Naive thymus-derived CD8-positive, alpha-beta T cell (primary cell): ENCODE measurements at regions not wholly inside any gene's neighbourhood (a gene's known extent, or its start where the extent isn't known, plus 50 kb on each side); places are given as distances from the start of the nearest gene placed in this dataset.

Experiments
- ATAC-seq, 2 donors: fragments of 150-1000 bp; cut with Tn5 transposase in 1 of 2; sonication (Bioruptor Pico), chemical (Tn5 transposase) in 1 of 2; 1 replicate in 1 of 2; 2 replicates in 1 of 2; pipeline ENCODE4 v1.10.0; 2021; ENCODE audit warnings: mild to moderate bottlenecking in 2 of 2, moderate library complexity in 2 of 2
- POLR2A ChIA-PET: fragments of 350-600 bp; sonication (Branson Sonifier 250); formaldehyde crosslinking; loops from one replicate; lab custom pipeline; 2021; ENCODE audit warnings: antibody characterized with exemption; lab: Charles Lee
- DNase-seq, 10 donors: peaks; one replicate each; pipeline versions ENCODE4 v3.0.0 to v3.0.0-alpha.2; 2020 to 2022
- H3K27ac Mint-ChIP-seq, 10 donors: one replicate each; pipeline ENCODE4 v1.8.0; 2020 to 2022; ENCODE audit warnings: mild to moderate bottlenecking in 10 of 10, mixed read lengths in 10 of 10, moderate library complexity in 4 of 10, inconsistent platforms in 1 of 10
- H3K27me3 Mint-ChIP-seq, 5 donors: one replicate each; pipeline ENCODE4 v1.8.0; 2021 to 2022; ENCODE audit warnings: mixed read lengths in 5 of 5
- H3K36me3 Mint-ChIP-seq, 3 donors: one replicate each; pipeline ENCODE4 v1.8.0; 2020 to 2022; ENCODE audit warnings: mixed read lengths in 3 of 3, mild to moderate bottlenecking in 2 of 3, inconsistent platforms in 1 of 3
- H3K4me1 Mint-ChIP-seq, 4 donors: one replicate each; pipeline ENCODE4 v1.8.0; 2021 to 2022; ENCODE audit warnings: mixed read lengths in 4 of 4
- H3K4me3 Mint-ChIP-seq, 10 donors: one replicate each; pipeline ENCODE4 v1.8.0; 2020 to 2022; ENCODE audit warnings: mild to moderate bottlenecking in 10 of 10, mixed read lengths in 10 of 10, moderate library complexity in 6 of 10, inconsistent platforms in 1 of 10
- H3K9me3 Mint-ChIP-seq, 9 donors: one replicate each; pipeline ENCODE4 v1.8.0; 2020 to 2022; ENCODE audit warnings: mixed read lengths in 9 of 9, mild to moderate bottlenecking in 3 of 9, inconsistent platforms in 1 of 9, moderate library complexity in 1 of 9

- Mint-ChIP-seq H3K27ac (no peak overlapping the region), H3K36me3 (no peaks in the 10 kb centered on the region), H3K27me3 (peaks cover 0 to 2% (median 0%) of the 10 kb centered on the region in 5 donors), H3K9me3 (no peaks in the 10 kb centered on the region), H3K4me3 (no peak overlapping the region), H3K4me1 (no peaks in the 10 kb centered on the region)
- DNase-seq, result no peak
- POLR2A ChIA-PET, result no interaction called here
- ATAC-seq, result no peak
Observed at GRCh38 chr6:146865756-146866379, 267.1 kb downstream of the ADGB start.

GRCh38 chr6:146866731-146867414 lies 268.1 kb downstream of the ADGB start:
- Mint-ChIP-seq H3K4me1 (no peaks in the 10 kb centered on the region), H3K27me3 (peaks cover 0 to 4% (median 0%) of the 10 kb centered on the region in 5 donors), H3K4me3 (no peak overlapping the region), H3K9me3 (no peaks in the 10 kb centered on the region), H3K36me3 (no peaks in the 10 kb centered on the region), H3K27ac (no peak overlapping the region)
- DNase-seq, result no peak
- POLR2A ChIA-PET, result no interaction called here
- ATAC-seq, result no peak

DNA sequence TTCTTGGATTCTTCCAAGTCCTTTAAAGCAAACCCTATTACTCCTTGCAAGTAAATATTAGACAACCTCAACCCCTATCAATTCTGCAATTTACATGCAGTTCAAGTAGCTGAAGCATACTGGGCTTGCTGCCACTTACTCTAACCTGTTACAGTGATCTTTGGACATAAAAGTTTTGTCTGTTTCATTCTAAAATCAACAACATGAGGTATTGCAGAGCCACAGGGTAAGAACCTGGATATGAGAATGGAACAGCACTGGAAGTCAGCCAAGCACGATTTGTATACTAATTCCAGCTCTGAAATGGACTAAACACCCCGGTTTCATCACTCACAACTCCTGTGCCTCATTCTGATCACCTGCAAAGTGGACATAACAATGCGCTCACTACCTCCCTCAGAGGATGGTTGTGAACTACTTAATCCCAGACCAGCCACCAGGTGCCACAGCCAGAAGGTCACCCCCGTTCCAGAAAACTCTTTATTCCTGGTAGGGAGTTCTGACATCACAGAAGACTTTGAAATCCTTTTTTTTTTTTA lies 270.0 kb downstream of the ADGB start:
- Mint-ChIP-seq H3K36me3 (no peaks in the 10 kb centered on the region), H3K27ac (no peak overlapping the region), H3K4me1 (no peaks in the 10 kb centered on the region), H3K9me3 (no peaks in the 10 kb centered on the region), H3K4me3 (no peak overlapping the region), H3K27me3 (peaks cover 0 to 4% (median 0%) of the 10 kb centered on the region in 5 donors)
- no peak for DNase-seq
- POLR2A ChIA-PET, result no interaction called here
- no peak for ATAC-seq

GRCh38 chr6:146870760-146871159 lies 272.0 kb downstream of the ADGB start:
- Mint-ChIP-seq H3K36me3 (no peaks in the 10 kb centered on the region), H3K9me3 (no peaks in the 10 kb centered on the region), H3K27me3 (peaks cover 0 to 4% (median 0%) of the 10 kb centered on the region in 5 donors), H3K4me1 (no peaks in the 10 kb centered on the region), H3K4me3 (no peak overlapping the region), H3K27ac (no peak overlapping the region)
- POLR2A ChIA-PET, result no interaction called here
- DNase-seq (no peak), ATAC-seq (no peak)

DNA sequence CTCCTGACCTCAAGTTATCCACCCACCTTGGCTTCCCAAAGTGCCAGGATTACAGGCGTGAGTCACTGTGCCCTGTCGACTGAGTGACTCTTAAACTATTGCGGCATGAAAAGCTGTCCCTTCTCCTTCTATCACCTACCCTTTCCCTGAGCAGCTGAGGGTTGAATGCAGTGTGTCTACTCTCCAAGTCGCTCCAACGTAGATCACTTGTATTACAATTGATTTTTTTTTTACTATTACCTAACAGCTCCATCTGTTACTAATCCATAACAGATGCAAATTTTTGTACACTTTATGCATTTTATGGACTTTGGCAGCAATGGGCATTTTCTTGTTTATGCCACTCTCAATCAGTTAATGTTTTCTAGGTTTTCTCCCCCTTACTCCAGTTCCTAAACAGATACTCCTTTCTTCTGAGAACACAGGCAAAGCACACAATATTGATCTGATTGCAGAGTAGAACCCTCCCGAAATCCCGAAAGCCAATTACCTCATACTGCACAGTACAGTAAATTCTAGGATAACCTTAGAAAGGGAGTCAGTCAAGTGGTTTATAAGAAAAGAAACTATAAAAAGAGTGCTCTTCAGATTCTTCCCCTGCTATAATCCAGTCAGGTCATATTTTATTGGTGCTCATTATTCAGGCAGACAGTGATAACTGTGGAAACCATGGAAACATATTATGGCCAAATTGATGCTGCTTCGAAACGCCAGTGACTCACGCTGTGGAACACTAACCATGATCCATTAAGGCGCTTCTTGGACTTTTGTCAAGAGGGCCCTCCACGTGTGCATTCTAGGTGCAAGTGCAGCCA lies 273.0 kb downstream of the ADGB start:
- Mint-ChIP-seq H3K4me1 (peaks cover 0 to 7% (median 3%) of the 10 kb centered on the region in 4 donors), H3K27me3 (peaks cover 0 to 5% (median 0%) of the 10 kb centered on the region in 5 donors), H3K27ac (no peak overlapping the region), H3K4me3 (no peak overlapping the region), H3K36me3 (no peaks in the 10 kb centered on the region), H3K9me3 (no peaks in the 10 kb centered on the region)
- POLR2A ChIA-PET, result no interaction called here
- no peak for ATAC-seq
- DNase-seq, result no peak

DNA sequence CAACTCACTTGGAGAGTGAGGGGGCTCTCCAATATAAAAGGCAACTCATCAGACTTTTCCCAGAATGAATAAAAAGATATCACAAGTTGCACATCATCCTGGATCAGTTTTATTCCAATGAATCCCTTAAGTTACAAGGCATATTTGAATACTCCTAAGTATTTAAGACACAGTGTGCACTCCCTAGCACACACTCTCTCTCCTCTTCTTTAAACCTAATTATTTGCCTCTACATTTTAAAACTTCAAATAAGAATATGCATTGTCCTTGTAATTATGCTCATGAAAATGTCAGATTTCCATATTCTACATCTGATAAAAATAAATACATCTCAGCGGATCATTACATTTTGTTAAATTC lies 273.6 kb downstream of the ADGB start:
- Mint-ChIP-seq H3K36me3 (no peaks in the 10 kb centered on the region), H3K4me1 (peaks cover 0 to 10% (median 4%) of the 10 kb centered on the region in 4 donors), H3K4me3 (no peak overlapping the region), H3K9me3 (no peaks in the 10 kb centered on the region), H3K27ac (no peak overlapping the region), H3K27me3 (peaks cover 0 to 7% (median 0%) of the 10 kb centered on the region in 5 donors)
- POLR2A ChIA-PET, result no interaction called here
- ATAC-seq (no peak), DNase-seq (no peak)

DNA sequence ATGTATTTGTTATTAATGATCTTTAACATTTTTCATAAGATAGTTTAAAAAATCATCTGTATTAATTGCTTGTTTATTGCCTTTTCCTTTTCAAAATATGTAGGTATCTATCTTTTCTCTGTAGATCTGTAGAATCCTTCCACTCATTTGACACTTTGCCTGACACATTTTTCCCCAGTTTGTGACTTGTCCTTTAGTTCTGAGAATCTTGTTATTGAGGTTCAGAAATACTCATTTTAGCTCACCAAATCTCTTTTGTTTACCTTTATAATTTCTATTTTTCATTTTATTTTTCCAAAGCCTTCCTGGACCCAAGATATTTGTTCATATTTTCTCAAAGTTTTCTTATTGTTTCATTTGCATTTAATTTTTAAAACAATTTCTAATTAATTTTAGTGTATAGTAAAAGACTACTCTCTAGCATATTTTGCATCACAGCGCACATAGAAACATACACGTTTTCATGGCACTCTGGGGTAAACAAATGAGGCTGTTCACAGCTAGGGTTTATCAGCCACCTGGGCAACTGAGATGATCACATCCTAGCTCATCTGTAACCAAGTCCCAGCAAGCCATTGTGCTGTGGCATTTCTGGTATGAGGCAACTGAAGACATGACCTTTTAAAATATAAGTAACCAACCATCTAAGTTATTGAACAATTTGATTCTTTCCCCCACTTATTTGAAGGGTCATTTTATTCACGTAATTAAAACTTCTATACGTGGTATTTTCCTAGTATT lies 275.7 kb downstream of the ADGB start:
- Mint-ChIP-seq H3K4me3 (no peak overlapping the region), H3K36me3 (no peaks in the 10 kb centered on the region), H3K4me1 (peaks cover 0 to 16% (median 5%) of the 10 kb centered on the region in 4 donors), H3K27me3 (peaks cover 0 to 12% (median 0%) of the 10 kb centered on the region in 5 donors), H3K27ac (peak overlapping the region in 1 of 10 donors; percentile 25), H3K9me3 (no peaks in the 10 kb centered on the region)
- POLR2A ChIA-PET, result no interaction called here
- DNase-seq, result no peak
- ATAC-seq, result no peak

DNA sequence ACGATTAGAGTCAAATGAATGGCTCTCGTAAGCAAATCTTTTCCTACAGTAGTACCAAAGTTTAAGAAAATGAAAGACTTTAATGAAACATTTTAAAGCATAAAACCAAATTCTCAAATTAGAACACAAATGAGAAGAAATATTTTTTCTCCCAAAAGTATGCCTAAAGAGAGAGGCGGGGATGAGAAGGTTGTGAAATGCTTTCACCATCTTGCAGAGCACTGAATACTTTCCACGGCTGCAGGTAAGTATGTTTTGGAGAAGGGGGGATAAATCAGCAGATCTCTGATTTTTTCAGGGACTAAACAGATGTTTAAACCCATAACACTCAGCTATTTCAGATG lies 277.1 kb downstream of the ADGB start:
- peaks cover 0 to 16% (median 5%) of the 10 kb centered on the region in 4 donors for H3K4me1 Mint-ChIP-seq
- no peaks in the 10 kb centered on the region for H3K36me3 Mint-ChIP-seq
- H3K27me3 Mint-ChIP-seq, result peaks cover 0 to 12% (median 0%) of the 10 kb centered on the region in 5 donors
- no peak overlapping the region for H3K4me3 Mint-ChIP-seq
- no peak overlapping the region for H3K27ac Mint-ChIP-seq
- DNase-seq (no peak), ATAC-seq (no peak)
- no peaks in the 10 kb centered on the region for H3K9me3 Mint-ChIP-seq
- POLR2A ChIA-PET, result no interaction called here

DNA sequence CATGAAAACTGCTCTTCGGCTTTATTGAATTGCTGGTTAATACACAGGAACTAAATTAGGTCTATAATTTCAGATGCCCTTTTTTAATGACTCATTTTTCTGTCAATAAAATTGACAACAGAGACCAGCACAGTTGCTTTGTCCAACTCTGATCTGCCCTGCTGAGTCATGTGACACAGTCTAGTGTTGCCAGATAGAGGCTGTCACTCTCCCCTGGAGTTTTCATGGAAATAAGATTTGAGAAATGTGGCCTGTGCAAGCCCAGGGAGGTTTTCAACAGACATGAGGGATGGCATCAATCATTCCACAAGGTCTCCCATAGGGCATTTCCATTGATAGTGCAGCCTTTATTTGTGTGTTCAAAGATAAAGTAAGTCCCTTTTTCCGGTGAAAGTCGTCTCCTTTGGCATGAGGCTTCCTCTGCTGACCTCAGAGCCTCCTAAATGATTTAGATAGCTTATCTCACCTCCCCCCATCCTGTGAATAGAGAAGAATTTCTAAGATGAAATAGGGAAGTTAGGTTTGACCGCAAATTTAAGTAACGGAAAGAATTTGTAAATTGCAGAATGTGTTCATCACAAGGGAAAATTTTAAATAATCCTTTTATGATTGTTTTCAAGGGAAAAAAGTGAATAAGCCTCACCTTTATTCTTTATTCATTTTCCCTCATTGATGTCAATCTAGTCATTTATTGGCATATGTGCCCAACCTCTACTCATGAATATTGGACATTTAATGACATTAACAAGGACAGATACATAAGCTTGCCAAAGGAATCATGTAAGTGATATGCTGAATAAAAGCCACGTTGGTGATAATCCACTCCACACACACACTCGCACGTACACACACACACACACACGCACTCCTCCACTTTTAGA lies 277.7 kb downstream of the ADGB start:
- ATAC-seq (no peak), DNase-seq (no peak)
- no peaks in the 10 kb centered on the region for H3K9me3 Mint-ChIP-seq
- H3K27me3 Mint-ChIP-seq, result peaks cover 0 to 12% (median 0%) of the 10 kb centered on the region in 5 donors
- POLR2A ChIA-PET, result no interaction called here
- H3K36me3 Mint-ChIP-seq, result no peaks in the 10 kb centered on the region
- no peak overlapping the region for H3K27ac Mint-ChIP-seq
- no peak overlapping the region for H3K4me3 Mint-ChIP-seq
- peaks cover 0 to 16% (median 5%) of the 10 kb centered on the region in 4 donors for H3K4me1 Mint-ChIP-seq

- Mint-ChIP-seq H3K9me3 (no peaks in the 10 kb centered on the region), H3K27me3 (peaks cover 0 to 14% (median 0%) of the 10 kb centered on the region in 5 donors), H3K27ac (no peak overlapping the region), H3K4me3 (no peak overlapping the region), H3K36me3 (no peaks in the 10 kb centered on the region), H3K4me1 (peaks cover 0 to 16% (median 5%) of the 10 kb centered on the region in 4 donors)
- POLR2A ChIA-PET, result no interaction called here
- no peak for DNase-seq
- no peak for ATAC-seq
Observed at GRCh38 chr6:146878168-146878951, 279.6 kb downstream of the ADGB start.

DNA sequence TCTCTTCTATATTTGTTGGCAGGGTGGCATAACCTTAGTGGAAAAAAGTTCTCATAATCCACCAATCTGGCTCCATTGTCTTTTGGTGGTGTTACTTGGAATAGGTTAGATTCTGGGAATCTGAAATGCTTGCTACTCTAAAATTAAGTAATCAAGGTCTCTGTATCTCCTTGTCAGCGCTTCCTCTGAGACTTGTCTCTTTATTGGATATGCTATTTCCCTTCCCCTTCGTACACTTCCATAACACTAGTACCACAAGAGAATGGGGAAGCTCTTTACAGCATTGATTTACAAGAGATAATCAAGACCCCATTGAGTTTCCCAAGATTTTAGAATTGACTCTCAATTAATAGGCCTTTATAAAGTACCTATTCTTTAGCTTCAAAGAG lies 280.2 kb downstream of the ADGB start:
- Mint-ChIP-seq H3K27me3 (peaks cover 0 to 14% (median 0%) of the 10 kb centered on the region in 5 donors), H3K36me3 (no peaks in the 10 kb centered on the region), H3K4me3 (no peak overlapping the region), H3K27ac (no peak overlapping the region), H3K4me1 (peaks cover 0 to 16% (median 5%) of the 10 kb centered on the region in 4 donors), H3K9me3 (no peaks in the 10 kb centered on the region)
- no peak for ATAC-seq
- no peak for DNase-seq
- POLR2A ChIA-PET, result no interaction called here
